ENCODE measurements at regions not wholly inside any gene's neighbourhood (a gene's known extent, or its start where the extent isn't known, plus 50 kb on each side); places are given as distances from the start of the nearest gene placed in this dataset.

DNA sequence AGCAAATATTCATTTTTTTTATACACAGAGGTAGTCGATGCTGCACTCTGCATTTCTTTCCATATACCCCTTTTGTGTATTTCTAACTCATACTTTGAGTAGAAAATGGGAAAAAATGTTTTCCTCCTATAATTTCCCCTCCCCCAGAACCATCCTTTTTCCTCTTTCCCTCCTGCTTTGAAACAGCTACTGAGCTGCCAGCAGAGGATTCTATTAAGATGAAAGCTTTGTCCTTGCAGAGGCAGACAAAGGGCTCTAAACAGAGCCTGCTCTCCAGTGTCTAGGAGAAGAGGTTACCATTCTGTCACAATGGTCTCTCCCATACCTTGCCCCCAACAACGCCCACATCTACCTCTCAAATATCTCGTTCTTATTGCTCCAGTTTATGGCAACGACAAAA is 74.6 kb upstream of the OSBPL8 start:
- H3K27me3 Mint-ChIP-seq (ENCODE audit: low read depth), result no peaks in the 10 kb centered on the region
- H3K4me3 Mint-ChIP-seq, result no peak overlapping the region
- no peak overlapping the region for H3K27ac Mint-ChIP-seq
- H3K36me3 Mint-ChIP-seq (ENCODE audit: low read depth), result no peaks in the 10 kb centered on the region
- H3K9me3 Mint-ChIP-seq, result no peaks in the 10 kb centered on the region
- H3K4me1 Mint-ChIP-seq, result no peaks in the 10 kb centered on the region
- TF ChIP-seq, protein P1, sequence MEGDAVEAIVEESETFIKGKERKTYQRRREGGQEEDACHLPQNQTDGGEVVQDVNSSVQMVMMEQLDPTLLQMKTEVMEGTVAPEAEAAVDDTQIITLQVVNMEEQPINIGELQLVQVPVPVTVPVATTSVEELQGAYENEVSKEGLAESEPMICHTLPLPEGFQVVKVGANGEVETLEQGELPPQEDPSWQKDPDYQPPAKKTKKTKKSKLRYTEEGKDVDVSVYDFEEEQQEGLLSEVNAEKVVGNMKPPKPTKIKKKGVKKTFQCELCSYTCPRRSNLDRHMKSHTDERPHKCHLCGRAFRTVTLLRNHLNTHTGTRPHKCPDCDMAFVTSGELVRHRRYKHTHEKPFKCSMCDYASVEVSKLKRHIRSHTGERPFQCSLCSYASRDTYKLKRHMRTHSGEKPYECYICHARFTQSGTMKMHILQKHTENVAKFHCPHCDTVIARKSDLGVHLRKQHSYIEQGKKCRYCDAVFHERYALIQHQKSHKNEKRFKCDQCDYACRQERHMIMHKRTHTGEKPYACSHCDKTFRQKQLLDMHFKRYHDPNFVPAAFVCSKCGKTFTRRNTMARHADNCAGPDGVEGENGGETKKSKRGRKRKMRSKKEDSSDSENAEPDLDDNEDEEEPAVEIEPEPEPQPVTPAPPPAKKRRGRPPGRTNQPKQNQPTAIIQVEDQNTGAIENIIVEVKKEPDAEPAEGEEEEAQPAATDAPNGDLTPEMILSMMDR (IDR thresholded peaks at IDR 0.05; ENCODE audit: unreplicated experiment in 3 of 3), result no peak

DNA sequence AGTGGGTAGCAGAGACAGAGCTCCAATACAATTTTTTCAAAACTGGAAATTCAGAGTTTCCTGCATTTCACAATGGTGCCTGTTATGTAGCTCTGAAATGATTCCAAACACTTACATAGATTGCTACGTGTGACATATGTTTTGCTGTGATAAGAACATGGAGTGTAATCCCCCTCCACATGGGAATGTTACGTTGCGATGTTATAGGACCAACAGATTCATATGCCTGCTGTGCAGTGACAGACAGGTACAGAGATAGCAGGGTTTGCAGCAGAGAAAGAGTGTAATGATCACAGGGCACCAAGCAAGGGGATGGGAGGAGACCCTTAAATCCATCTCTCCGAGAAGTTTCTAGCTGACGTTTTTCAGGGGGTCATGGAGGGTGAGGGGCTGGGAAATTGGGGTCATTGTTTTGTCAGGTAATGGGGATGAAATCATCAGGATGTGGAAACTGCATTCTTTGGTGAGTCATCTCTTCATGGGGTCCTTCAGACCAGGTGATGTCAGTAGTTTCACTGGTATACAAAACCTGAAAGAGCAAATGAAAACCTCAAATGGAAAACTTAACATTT is 76.6 kb upstream of the OSBPL8 start:
- H3K27me3 Mint-ChIP-seq (ENCODE audit: low read depth), result no peaks in the 10 kb centered on the region
- TF ChIP-seq, protein P1 (IDR thresholded peaks at IDR 0.05; ENCODE audit: unreplicated experiment in 3 of 3), result no peak
- no peaks in the 10 kb centered on the region for H3K9me3 Mint-ChIP-seq
- no peak overlapping the region for H3K27ac Mint-ChIP-seq
- no peak overlapping the region for H3K4me3 Mint-ChIP-seq
- H3K36me3 Mint-ChIP-seq (ENCODE audit: low read depth), result no peaks in the 10 kb centered on the region
- H3K4me1 Mint-ChIP-seq, result no peaks in the 10 kb centered on the region

DNA sequence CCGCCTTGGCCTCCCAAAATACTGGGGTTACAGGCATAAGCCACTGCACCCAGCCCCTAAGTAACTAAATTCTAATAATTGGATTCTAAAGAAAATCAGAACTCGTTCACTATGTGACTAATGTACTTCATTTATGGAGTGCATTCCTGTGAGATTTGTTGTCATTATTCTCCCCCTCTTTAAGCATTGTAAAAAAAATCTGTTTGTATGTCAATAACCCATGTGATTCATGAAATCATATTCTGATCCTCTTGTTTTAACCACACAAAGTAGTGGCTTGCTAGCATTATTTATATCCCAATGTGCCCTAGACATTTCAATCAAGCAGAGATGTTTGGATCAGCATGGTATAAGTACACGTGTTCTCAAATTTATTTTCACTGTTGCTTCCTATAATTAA is 78.2 kb upstream of the OSBPL8 start:
- H3K4me1 Mint-ChIP-seq, result no peaks in the 10 kb centered on the region
- H3K27ac Mint-ChIP-seq, result no peak overlapping the region
- no peaks in the 10 kb centered on the region for H3K9me3 Mint-ChIP-seq
- no peaks in the 10 kb centered on the region for H3K27me3 Mint-ChIP-seq (ENCODE audit: low read depth)
- no peak overlapping the region for H3K4me3 Mint-ChIP-seq
- TF ChIP-seq, protein P1 (IDR thresholded peaks at IDR 0.05; ENCODE audit: unreplicated experiment in 3 of 3), result no peak
- no peaks in the 10 kb centered on the region for H3K36me3 Mint-ChIP-seq (ENCODE audit: low read depth)

DNA sequence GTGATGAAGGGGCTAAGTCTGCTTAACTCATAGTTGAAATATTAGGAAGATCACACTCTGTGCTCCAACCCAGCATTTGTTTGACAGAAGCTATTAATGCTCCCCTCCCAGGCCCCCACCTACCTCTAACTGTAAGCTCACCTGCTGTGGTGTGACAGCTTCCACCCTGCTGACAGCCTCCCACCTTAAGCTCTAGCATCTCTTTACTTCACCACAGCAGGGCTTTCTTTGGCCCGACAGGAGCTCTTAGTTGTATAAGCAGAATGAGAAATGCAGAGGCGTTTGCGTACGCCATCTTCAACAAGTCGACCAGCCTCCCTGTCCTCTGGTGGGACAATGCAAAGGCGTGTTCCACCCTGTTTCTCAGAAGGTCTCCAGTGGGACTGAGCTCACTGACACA is 80.1 kb upstream of the OSBPL8 start:
- no peaks in the 10 kb centered on the region for H3K27me3 Mint-ChIP-seq (ENCODE audit: low read depth)
- H3K4me3 Mint-ChIP-seq, result no peak overlapping the region
- no peaks in the 10 kb centered on the region for H3K4me1 Mint-ChIP-seq
- TF ChIP-seq, protein P1 (IDR thresholded peaks at IDR 0.05; ENCODE audit: unreplicated experiment in 3 of 3), result no peak
- no peak overlapping the region for H3K27ac Mint-ChIP-seq
- no peaks in the 10 kb centered on the region for H3K9me3 Mint-ChIP-seq
- no peaks in the 10 kb centered on the region for H3K36me3 Mint-ChIP-seq (ENCODE audit: low read depth)

DNA sequence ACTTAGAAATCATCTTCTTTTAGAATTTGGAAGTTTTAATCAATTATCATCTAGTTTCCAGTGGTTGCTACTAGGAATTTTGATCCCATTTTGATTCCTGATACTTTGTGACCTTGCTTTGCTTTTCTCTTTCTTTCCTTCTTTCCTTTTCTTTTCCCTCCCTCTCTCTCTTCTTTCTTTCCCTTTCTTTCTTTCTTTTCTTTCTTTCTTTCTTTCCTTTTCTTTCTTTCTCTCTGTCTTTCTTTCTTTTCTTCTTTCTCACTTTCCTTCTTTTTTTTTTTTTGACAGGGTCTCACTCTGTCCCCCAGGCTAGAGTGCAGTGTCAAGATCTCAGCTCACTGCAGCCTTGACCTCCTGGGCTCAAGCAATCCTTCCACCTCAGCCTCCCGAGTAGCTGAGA is 81.5 kb upstream of the OSBPL8 start:
- Mint-ChIP-seq H3K36me3 (ENCODE audit: low read depth) (no peaks in the 10 kb centered on the region), H3K9me3 (no peaks in the 10 kb centered on the region), H3K4me3 (no peak overlapping the region), H3K27me3 (ENCODE audit: low read depth) (no peaks in the 10 kb centered on the region), H3K4me1 (no peaks in the 10 kb centered on the region), H3K27ac (no peak overlapping the region)
- TF ChIP-seq, protein P1 (IDR thresholded peaks at IDR 0.05; ENCODE audit: unreplicated experiment in 3 of 3), result no peak

DNA sequence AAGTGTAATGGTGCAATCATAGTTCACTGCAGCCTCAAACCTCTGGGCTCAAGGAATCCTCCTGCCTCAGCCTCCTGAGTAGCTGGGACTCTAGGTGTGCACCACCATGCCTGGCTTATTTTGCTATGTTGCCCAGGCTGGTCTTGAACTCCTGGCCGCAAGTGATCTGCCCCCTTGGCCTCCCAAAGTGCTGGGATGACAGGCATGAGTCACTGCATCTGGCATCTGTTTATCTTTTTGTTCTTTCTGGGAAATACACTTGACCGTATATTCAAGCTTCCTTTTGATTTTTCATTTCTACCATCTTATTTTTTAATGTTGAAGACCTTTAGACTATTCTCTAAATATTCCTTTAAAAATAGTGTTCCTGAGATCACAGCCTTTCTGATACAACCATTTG is 82.4 kb upstream of the OSBPL8 start:
- Mint-ChIP-seq H3K27ac (no peak overlapping the region), H3K36me3 (ENCODE audit: low read depth) (no peaks in the 10 kb centered on the region), H3K27me3 (ENCODE audit: low read depth) (no peaks in the 10 kb centered on the region), H3K4me1 (no peaks in the 10 kb centered on the region), H3K9me3 (no peaks in the 10 kb centered on the region), H3K4me3 (no peak overlapping the region)
- TF ChIP-seq, protein P1 (IDR thresholded peaks at IDR 0.05; ENCODE audit: unreplicated experiment in 3 of 3), result no peak
